HG02870 (cell line): ENCODE measurements at regions not wholly inside any gene's neighbourhood (a gene's known extent, or its start where the extent isn't known, plus 50 kb on each side); places are given as distances from the start of the nearest gene placed in this dataset.
"Not testable (repeated sequence)": the region's sequence is repeated elsewhere in the genome, so short reads cannot be mapped to it uniquely, and the experiment has no call there.

Experiments
- ATAC-seq: cut with Tn5 transposase; IDR thresholded peaks from one replicate; pipeline ENCODE4 v1.9.1; 2021; ENCODE audit warnings: mild to moderate bottlenecking, moderate library complexity; ENCODE audit not compliant: unreplicated experiment

GRCh38 chr2:155913356-155913755, 419.2 kb downstream of the NR4A2 start:
- no peak for ATAC-seq

- no peak for ATAC-seq
These were observed 424.0 kb downstream of the NR4A2 start for GRCh38 chr2:155908567-155908966.

- ATAC-seq, result no peak
These were observed 425.3 kb downstream of the NR4A2 start for GRCh38 chr2:155907211-155907610.

GRCh38 chr2:155905657-155906056, 426.9 kb downstream of the NR4A2 start:
- ATAC-seq, result no peak

- no peak for ATAC-seq
These were observed 427.8 kb downstream of the NR4A2 start for GRCh38 chr2:155904720-155905119.

GRCh38 chr2:155902635-155903034, 429.9 kb downstream of the NR4A2 start:
- no peak for ATAC-seq

GRCh38 chr2:155895016-155895415, 437.5 kb downstream of the NR4A2 start:
- no peak for ATAC-seq

- ATAC-seq, result not testable (repeated sequence)
These were observed 452.1 kb downstream of the NR4A2 start for GRCh38 chr2:155880382-155880781.

GRCh38 chr2:155879900-155880299, 452.6 kb downstream of the NR4A2 start:
- ATAC-seq, result not testable (repeated sequence)

- no peak for ATAC-seq
These were observed 460.1 kb downstream of the NR4A2 start for GRCh38 chr2:155872396-155872795.

GRCh38 chr2:155871940-155872339, 460.6 kb downstream of the NR4A2 start:
- ATAC-seq, result no peak

- ATAC-seq, result no peak
These were observed 465.0 kb downstream of the NR4A2 start for GRCh38 chr2:155867564-155867963.

- ATAC-seq, result no peak
These were observed 466.0 kb downstream of the NR4A2 start for GRCh38 chr2:155866477-155866876.

GRCh38 chr2:155852156-155852555, 480.4 kb downstream of the NR4A2 start:
- no peak for ATAC-seq

- no peak for ATAC-seq
These were observed 486.3 kb downstream of the NR4A2 start for GRCh38 chr2:155846259-155846658.

GRCh38 chr2:155844461-155844860, 488.1 kb downstream of the NR4A2 start:
- no peak for ATAC-seq

- ATAC-seq, result no peak
These were observed 490.4 kb downstream of the NR4A2 start for GRCh38 chr2:155842103-155842502.

GRCh38 chr2:155841442-155841841, 491.1 kb downstream of the NR4A2 start:
- no peak for ATAC-seq

GRCh38 chr2:155840661-155841060, 491.9 kb downstream of the NR4A2 start:
- no peak for ATAC-seq

GRCh38 chr2:155839991-155840390, 492.5 kb downstream of the NR4A2 start:
- ATAC-seq, result no peak

GRCh38 chr2:155839436-155839835, 493.1 kb downstream of the NR4A2 start:
- ATAC-seq, result no peak

- ATAC-seq, result no peak
These were observed 496.1 kb downstream of the NR4A2 start for GRCh38 chr2:155836439-155836838.

GRCh38 chr2:155830817-155831579, 501.5 kb downstream of the NR4A2 start:
- no peak for ATAC-seq
